ENCODE measurements at regions not wholly inside any gene's neighbourhood (a gene's known extent, or its start where the extent isn't known, plus 50 kb on each side); places are given as distances from the start of the nearest gene placed in this dataset.
"Not testable (repeated sequence)": the region's sequence is repeated elsewhere in the genome, so short reads cannot be mapped to it uniquely, and the experiment has no call there.

DNA sequence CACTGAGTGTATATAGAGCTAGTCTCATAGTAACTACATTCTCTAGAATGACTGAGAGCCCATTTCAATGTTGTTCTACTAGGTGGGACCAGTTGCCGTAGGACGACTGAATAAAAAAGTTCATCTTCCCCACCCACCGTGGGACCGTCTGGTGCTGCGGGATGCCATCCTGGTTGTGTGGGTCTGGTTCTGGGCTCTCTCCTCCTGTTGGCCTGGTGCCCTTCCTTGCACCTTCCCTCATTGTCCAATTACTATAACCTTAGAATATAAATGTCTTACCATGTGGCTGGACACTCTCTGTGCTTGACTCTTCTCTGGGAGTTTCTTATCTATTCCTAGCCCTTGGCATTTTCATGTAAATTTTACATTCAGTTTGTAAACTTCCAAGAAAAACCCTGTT, 344.4 kb downstream of the TCERG1L start:
- DNase-seq (ENCODE audit: low read depth), result no peak

DNA sequence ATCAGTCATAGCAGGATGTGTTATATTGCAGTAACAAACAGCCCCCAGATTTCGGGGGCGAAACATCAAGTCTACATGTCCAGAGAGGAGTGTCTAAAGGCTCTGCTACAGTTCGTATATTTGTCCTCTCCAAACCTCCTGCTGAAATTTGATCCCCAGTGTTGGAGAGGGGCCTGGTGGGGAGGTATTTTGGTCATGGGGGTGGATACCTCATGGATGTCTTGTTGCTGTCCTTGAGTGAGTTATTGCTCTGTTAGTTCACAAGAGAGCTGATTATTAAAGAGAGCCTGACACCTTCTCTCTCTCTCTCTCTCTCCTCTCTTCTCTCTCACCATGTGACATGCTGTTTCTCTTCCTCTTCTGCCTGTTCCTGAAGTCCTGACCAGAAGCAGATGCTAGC, 343.7 kb downstream of the TCERG1L start:
- DNase-seq (ENCODE audit: low read depth), result no peak

DNA sequence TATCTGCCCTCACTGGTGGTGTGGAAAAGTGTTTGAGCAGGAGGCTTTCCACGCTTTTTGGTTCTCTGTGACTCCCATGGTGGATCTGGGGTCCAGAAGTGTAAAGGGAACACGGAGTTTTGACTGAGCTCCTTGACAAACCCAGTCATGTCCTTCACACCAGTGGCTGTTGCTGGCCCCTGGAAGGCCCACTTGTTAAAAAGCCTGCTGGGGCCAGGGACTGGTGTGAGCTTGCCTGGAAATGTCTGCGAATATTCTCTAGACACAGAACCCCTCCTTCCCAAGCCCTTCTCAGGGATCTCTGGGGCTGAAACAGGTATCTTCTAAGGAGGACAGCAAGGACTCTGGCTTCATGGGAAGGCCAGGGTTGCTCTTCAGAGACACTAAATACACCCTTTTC, 343.0 kb downstream of the TCERG1L start:
- no peak for DNase-seq (ENCODE audit: low read depth)

DNA sequence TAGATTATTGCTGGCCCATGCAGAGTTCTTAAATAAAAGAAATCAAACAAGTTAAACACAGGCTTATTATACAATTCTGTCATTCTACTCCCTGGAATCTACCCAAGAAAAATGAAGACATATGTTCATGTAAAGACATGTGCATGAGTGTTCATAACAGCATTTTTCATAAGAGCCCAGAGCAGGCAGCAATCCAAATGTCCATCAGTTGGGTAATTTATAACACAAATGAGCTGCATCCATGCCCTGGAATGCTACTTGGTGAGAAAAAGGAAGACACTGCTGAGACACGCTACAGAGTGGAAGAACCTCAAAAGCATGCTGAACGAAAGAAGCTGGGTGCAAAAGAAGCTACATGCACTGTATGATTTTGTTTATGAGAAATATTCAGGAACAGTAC, 342.6 kb downstream of the TCERG1L start:
- no peak for DNase-seq (ENCODE audit: low read depth)

DNA sequence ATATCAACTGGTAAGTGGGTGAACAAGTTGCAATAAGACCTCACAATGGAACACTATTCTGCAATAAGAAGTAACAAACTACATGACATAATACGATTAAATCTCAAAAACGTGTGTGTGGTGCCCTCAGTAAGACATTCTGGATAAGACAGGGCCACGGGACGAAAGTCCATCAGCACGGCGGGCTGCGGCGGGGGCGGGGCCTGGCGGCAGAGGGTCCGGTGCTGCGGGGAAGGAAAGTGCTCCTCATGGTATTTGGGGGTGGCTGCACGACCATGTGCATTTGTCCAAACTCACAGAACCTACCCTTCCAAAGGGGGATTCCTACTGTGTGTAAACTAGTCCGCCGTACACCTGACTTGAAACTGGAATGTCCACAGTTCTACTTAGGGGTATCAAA, 341.8 kb downstream of the TCERG1L start:
- DNase-seq (ENCODE audit: low read depth), result no peak

DNA sequence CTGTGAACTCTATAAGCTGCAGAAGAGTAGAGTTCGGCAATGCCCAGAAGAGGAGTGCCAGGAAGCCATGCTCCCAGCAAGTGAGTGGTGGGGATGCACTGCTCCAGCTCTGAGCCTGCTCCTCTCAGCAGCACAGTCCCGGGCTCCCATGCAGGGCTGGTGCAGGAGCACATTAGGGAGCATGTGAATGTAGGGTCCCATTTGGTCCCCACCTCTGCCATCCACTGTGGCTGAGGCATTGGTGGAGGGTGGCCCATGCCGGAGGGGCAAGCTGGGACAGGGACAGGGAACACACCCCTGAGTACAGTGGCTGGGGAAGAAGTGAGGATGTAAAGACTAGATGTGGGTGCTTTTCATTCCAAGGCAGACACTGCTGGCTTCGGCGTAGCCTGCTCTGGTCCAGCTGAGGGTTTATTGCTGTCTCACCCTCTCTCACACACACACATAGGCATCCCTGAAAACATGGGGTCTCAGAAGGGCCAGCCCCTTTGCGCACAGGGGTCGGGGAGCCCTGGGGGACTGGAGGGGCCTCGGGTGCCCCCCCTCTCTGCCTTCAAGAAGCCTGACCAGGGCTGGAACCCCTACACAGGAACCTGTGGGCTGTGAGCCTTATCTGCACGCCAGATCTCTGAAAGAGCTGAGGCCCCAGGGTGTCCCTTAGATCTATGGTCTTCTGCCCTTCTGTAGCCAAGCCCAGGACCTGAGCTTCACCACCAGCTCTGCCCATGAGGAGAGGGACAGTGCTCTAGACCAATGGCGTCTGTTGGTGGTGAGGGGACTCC, 341.0 kb downstream of the TCERG1L start:
- no peak for DNase-seq (ENCODE audit: low read depth)

DNA sequence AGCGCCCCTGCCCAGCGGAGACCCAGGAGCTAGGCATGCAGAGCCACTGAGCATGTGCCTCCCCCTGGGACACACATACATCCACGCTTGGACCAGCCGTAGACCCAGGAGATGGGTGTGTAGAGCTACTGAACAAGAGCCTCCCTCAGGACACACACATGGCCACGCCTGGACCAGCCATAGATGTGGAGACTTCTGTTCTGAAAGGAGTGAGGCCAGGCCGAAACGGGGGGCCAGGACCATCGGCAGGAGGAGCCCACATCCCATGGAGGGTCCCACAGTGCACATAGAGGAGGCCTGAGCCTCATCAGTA, 340.4 kb downstream of the TCERG1L start:
- DNase-seq (ENCODE audit: low read depth), result no peak

DNA sequence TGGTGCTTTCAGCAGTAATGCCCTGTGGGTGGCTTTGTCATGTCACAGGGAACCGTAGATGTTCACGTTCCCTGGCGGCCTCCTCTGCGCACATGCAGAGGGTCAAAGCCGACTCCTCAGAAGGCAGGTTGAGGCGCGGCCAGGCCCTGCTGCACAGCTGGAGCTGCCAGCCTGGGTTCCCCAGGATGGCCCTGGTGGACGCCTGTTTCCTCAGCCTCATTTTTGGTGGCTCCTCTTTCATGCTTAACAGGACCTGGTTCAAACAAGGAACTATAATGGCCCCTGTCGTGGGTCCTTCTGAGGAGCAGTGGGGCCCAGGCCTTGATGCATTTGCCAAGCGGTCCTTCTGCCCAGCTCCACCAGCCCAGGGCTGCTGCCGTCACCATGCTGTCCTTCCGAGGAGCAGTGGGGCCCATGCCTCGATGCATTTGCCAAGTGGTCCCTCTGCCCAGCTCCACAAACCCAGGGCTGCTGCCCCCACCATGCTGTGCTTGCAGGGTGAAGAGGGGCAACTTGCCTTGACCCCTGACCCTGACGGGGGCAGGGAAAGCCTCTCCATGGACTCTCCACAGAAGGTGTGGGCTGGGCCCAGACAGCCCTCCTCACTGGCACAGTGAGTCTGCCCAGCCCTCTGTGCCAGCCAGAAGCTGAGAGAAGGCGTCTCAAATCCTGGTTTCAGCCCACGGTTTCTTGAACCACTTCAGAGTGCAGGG, 338.2 kb downstream of the TCERG1L start:
- no peak for DNase-seq (ENCODE audit: low read depth)

DNA sequence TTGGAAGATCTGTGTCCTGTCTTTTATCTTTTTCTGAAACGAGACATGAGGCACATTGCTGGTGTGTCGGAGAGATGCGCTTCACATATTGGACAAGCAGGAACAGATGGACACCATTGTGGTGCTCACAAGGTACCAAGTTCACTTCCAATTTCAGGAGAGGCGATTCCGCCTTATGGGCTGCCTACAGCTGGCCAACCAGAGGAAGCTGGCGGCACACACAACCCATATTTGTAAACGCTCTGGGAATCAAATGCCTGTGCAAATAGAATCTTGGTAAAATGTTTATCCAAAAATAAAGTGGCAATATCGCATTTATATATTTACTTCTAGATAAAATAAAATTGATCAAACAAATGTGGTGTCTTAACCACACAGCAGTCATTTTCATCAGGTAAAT, 337.4 kb downstream of the TCERG1L start:
- no peak for DNase-seq (ENCODE audit: low read depth)

DNA sequence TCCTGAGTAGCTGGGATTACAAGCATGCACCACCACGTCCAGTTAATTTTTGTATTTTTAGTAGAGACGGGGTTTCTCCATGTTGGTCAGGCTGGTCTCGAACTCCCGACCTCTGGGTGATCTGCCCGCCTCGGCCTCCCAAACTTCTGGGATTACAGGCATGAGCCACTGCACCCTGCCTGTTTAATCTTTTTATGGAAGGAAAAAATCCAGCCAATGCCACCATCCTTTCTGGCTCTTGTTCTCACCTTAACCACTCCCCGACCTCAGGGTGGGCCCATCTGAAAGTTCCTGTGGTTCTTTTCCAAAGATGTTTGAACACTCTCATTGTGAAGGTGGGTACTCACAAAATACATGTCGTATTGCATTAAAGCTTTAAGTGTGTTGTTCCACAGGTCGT, 336.2 kb downstream of the TCERG1L start:
- DNase-seq (ENCODE audit: low read depth), result not testable (repeated sequence)

DNA sequence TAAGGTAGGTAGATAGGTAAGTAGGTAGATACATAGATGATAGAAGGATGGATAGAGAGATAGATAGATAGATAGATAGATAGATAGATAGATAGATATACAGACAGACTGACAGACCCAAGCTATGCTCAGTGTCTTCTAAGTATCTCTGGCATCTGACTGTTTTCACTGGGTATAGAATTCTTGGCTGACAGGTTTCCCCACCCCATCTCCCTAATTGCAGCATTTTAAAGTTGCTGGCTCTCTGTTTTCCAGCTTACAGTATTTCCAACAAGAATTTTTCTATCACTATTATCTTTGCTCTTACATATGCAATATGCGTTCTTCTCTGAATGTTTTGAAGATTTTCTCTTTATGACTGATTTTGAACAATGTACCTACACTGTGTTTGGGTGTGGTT, 328.7 kb downstream of the TCERG1L start:
- no peak for DNase-seq (ENCODE audit: low read depth)

DNA sequence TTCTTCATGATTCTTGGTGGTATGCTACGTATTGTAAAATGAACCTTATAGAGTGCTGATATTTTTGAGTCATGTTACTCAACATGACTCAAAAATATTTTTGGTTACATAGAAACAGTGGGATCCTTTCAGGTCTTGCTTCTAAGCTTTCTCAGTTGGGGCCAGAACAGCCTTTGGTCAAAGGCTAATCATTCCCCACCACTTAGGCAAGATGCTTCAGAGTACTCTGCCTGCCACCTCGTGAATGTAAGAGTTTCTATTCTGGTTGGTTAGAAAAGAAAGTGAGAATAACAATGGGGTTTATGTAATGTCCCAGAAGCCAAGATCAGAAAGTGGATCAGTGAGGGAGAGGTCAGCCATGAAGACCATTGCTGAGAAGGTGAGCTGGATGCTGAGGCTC, 327.8 kb downstream of the TCERG1L start:
- no peak for DNase-seq (ENCODE audit: low read depth)

DNA sequence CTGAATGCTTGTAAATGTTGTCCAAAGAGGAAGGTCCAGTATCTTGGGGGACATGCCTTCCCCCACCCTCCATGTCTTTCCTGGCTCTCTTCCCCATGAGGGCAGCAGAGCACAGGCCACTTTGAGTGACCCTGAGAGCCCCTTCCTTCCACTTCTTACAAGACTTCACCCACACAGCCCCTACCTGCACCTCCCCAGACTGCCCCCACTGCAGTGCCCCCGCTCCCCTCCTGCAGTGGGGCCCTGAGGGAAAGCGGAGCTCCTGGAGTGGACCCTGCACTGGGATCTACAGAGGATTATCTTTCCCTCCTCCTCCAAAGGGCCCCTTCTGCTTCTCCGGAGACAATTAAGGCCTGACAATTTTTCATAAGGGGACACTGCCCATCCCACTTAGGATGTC, 326.8 kb downstream of the TCERG1L start:
- DNase-seq (ENCODE audit: low read depth), result no peak

DNA sequence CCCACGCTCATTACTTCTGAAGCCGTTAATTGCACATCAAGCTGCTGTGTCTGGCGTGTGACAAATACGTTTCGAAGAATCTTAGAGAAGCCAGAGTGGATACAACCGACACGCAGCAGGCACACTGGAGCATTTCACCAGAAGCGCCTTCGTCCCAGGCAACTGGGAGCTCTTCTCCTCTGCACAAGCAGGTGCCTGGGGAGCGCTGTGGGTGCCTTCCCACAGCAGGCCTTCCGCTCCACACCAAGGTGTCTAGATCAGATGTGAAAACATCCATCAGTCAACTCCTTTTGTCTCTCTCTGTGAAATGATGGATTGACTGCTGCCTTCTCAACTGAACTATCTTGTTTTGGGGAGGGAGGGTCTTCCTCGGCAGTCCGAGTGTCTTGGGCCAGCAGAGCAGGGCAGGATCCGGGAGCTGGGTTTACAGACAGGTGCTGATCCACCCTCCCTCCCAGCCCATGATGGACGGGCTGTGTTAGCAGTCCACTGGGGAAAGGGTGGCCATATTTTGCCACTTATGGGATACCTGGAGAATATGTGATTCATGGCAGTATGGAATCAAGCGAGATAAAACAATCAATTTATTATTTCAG, 326.3 kb downstream of the TCERG1L start:
- no peak for DNase-seq (ENCODE audit: low read depth)

DNA sequence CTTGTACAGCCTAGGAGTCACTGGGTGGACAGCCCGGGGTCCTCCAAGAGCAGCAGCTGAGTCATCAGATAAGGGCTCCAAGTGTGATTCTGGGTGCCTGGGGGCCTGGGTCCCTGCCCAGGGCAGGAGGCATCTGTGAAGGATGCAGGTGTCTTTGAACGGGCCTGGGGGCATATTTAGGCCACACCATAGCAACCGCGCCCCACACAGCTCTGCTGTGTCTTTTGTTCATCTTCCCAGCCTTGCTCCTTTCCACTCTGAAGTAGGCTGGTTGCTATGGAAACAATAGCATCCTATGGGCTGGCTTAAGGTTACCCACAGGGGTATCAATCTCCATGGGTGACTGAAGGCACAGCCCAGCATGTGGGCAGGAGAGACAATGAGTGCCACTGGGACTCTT, 324.7 kb downstream of the TCERG1L start:
- DNase-seq (ENCODE audit: low read depth), result no peak

DNA sequence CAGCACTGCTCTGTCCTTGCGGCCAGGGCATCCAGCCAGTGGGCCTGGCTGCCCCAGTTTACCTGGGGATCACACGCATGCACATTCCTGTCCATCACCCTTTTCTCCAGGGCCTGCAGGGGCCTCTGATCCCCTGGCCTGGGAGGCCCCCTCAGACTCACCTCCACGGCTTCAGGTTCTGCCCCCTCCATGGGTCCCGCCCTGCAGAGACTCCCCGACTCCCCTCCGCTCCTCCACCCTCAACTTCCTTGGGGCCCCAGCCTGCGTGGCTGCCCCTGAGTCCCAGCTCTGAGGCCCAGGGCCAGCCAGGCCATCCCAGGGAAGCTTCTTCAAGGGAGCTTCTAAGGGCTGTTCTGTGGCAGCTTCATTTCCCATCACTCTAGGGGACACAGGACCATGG, 324.1 kb downstream of the TCERG1L start:
- DNase-seq (ENCODE audit: low read depth), result no peak

DNA sequence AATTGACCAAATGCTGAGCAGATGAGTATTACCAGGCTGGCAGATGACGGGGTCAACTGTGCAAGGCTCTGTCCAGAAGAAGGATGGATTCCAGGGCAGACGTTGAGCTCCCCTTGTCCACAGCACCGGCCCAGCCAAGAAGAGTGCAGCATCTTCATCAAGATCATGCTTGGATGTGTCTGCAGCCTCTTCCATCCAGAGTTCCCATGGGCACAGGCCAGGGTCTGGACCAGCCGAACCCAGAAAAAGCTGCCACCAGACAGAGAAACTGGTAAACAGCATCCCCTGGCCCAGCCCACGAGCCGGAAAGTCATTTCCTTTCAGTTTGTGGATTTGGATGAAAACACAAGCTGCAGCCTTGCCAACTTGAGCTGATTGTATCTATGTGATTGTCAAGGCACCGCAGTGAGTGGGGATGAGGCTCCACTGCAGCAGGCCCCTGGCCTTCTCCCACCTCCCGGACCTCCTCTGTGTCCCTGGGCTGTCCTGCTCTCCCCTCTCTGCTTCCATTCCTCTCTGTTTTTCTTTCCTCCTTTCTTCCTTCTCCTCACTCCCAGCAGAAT, 321.8 kb downstream of the TCERG1L start:
- DNase-seq (ENCODE audit: low read depth), result no peak

DNA sequence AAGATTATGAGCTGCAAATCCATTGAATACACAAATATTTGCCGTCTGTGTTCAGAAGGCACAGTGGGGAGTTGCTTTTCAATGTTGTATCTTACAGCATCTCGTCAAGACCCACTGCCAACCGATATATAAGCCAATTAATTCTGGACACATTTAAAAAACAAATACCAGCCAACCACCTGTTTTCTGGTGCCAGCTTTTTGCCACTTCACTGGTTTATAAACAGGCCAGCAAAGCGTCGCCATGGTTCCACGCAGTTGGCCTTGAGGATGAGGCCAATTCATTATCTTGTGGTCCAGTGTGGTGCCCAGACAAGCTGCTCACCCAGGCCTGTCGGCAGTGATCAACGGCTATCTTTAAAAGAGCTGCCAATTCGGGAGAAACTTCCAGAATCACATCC, 321.0 kb downstream of the TCERG1L start:
- no peak for DNase-seq (ENCODE audit: low read depth)

DNA sequence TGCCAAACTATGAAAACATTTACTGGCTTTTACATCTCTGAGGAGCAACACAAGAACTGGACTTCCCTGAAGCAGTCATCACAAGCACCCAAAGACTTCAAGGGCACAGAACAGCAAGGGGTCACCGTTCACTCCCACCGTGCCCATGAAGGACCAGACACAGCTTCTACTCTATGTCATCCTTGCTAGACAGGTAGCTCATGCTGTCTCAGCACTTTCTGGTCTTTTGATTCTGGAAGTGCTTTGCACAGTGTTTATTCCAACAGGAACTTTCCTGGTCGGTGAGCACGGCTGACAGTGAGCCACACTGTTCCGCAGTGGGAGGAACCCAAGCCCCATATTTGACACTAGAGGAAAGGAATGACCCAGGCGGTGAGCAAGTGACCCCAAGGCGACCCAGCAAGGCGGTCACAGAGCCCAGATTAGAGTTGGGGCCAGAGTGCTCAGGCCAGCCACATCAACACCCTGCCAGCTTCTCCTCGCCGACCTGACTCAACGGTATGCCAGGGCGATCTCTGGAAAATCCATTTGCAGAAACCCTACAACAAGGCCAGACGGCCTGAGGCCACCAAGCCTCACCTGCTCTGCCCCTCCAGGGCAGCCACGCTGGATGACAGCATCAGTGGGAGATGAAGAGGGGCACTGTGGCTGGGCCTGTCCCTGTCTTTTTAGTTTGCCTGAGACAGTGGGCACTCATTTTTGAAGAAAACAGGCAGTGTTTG, 318.6 kb downstream of the TCERG1L start:
- DNase-seq (ENCODE audit: low read depth), result no peak

DNA sequence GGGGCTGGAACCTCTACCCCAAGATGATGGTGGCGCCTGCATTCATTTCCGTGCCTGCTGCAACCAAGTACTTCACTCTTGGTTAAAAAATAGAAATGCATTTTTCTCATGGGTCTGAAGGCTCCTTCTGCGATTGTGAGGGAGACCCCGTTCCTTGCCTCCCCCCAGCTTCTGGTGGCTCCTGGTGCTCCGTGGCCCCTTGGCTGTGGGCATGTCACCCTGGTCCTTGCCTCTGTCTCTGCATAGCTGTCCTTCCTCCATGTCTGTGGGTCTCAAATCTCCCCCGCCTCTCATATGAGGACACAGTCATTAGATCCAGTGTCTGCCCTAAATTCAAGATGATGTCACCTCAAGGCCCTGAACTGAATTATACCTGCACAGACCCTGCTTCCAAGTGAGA, 317.9 kb downstream of the TCERG1L start:
- DNase-seq (ENCODE audit: low read depth), result no peak

DNA sequence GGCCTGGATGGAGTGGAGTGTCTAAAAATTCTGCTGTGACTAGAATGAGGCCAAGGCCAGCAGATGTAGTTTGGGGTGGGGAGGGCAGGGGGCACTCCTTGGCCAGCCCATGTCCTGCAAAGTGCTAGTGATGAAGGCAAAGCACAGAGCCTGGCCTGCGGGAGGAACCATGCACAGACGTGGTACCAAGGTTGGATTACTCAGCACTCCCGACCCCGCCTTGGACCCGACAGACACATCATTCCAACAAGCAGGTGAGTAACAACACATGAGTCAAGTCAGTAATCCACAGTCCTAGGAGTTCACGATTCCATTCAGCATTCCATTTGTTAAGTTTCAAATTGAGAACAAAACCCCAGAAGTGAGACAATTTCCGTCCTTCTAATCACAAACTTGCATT, 317.3 kb downstream of the TCERG1L start:
- no peak for DNase-seq (ENCODE audit: low read depth)

DNA sequence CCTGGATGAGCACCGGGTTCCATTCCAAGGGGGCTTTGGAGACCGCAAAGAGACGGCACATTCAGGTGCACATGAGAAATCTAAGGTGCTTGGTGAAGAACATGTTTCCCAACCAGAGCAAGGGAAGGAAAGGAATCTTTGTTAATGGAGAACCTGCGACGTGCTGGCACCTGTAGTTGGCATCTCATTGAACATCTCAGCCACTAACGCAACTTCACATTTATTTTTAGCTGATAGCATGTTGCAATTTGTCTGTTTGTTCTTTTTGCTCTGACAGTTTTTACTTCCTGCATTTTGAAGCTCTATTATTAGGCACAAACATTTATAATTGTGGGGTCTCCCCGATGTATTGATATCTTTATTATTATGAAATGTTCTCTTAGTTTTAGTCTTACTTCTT, 316.7 kb downstream of the TCERG1L start:
- no peak for DNase-seq (ENCODE audit: low read depth)
